GM21786 (cell line): ENCODE measurements at regions not wholly inside any gene's neighbourhood (a gene's known extent, or its start where the extent isn't known, plus 50 kb on each side); places are given as distances from the start of the nearest gene placed in this dataset.

Experiments
- ATAC-seq: cut with Tn5 transposase; IDR thresholded peaks from one replicate; pipeline ENCODE4 v1.9.1; 2021; ENCODE audit not compliant: unreplicated experiment

DNA sequence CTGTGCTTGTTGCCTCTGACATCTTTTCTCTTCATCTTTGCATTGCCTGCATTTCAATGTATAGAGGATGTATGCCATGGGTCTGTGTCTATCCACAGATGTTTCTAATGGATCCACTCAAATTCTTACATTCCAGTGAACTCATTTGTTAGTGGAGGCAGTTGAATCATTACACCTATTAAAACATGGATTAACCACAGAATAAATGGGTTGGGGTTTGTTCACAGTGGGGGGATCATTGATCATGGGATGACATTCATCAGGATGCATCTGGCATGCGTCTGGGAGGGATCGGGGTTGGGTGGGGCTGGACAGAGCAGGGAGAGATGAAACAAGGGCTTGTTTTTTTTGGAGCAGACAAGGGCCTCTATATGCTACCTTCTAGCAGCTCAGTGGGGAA is 182.5 kb downstream of the RHOU start:
- no peak for ATAC-seq

DNA sequence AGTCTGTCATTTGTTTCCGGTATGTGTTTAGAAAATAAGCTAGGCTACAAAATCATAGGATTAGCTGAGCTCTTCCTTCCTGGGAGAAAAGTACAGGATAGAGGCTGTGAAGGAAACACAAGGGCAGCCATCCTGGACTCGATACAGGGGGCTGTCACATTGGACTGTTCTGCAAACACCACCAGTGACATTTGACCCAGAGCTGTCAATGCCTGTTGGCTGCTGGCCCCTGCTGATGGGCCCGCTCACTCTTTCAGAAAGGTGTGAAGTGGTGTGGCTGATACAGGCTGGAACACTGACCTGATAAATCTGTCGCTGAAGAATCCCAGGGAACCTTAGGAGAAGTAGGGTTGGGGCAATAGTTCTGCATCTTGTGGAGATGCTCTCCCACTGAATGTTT is 183.1 kb downstream of the RHOU start:
- no peak for ATAC-seq

DNA sequence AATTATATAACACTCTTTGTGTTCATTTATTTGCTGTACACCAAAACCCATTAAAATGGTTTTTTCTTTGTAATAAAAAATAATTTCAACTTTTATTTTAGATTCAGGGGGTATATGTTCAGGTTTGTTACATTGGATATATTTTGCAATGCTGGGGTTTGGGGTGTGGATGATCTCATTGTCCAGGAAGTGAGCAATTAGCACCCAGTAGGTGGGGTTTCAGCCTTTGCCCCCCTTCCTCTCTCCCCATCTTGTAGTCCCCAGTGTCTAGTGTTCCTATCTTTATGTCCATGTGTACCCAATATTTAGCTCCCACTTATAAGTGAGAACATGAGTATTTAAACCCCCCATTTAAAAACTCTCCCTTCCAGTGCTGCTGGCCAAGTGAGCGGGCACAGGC is 184.6 kb downstream of the RHOU start:
- ATAC-seq = no peak

DNA sequence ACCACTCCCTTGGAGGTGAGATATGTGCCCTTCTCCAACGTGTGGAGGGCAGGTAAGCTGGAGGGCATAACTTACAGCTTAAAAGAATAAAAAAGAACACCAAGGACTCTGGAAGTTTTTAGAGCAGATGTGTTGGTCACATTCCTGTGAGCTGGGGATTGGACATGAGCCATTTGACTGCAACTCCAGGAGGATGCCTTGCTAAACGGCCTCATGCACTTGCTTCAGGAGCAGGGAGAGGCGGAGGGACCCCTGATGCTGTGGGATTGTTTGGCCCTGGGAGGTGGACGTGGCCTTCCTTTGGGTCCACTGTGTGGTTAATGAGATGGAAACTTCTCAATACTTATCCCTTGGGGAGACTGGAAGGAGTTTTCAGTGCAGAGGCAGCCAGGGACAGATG is 185.6 kb downstream of the RHOU start:
- no peak for ATAC-seq

DNA sequence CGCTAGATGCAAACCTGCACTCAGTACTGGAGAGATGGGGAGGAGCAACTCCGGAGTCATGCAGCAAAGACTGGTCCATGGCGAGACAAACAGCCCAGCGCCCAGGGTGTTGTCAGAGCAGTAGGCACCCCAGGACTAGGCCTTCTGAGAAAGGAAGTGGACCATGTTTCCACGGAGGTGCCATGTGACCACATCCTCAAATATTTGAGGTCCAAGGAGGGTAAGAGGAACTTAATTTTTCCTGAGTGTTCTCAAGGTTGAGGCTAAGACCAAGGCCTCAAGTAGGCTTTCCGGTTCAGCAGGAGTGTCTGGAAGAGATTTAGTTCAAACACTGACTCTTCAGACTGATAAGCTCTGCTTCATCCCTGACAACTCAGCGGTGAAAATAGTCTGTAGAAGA is 186.2 kb downstream of the RHOU start:
- no peak for ATAC-seq

DNA sequence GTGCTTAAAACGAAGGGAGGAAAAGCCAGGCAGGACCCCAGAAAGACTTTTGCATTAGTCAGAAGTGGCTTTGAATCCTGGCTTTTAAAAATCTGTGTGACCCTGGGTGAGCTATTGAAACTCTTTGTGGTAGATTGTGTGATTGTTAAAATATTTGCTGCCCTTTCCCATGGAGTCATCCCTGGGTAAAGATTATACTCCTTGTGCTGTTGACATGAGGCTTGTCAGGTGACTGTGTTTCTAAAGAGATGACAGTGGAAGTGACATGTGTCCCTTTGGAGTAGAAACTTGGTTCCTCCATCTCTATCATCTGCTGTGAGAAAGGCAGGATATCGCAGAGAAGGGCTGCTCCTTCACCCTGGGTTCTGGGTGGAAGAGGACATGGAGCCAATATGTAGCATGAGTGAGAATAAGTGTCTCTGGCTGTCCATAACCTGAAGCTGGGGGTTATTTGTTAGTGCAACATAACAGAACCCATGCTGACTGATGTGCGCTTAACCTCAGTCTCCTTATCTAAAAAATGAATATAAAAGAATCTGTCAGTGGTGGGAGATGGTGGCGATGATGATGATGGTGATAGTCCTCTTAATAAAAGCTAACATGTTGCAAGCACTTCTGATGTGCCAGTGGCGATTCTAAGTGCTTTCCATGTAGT is 187.6 kb downstream of the RHOU start:
- no peak for ATAC-seq

DNA sequence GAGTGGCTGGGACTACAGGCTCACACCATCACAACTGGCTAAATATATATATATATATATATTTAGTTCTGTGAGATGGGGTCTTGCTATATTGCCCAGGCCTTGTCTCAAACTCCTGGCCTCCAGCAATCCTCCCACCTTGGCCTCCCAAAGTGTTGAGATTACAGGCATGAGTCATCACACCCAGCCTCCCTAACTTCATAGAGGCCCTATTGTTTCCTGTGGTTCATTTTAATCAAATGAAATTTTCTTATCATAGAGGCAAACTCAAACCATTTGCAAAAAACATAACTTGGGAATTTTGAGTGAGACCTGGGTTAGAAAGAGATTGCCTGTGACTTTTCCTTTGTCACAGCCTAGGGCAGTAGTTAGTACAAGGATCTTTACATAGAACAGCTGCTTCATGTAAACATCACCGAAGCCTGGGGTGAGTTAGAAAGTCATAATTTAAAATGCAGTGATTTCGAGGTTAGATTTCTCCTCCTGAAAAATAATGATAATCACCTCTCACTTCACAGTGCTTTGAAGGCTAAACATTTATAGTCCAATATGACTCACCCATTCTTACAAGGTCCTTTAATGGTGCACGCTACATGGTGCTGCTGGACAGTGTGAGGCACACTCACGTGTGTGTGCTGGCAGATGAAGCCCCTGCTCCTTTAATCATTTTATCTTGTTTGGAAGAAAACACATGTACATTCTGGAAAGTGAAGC is 188.9 kb downstream of the RHOU start:
- ATAC-seq = no peak

DNA sequence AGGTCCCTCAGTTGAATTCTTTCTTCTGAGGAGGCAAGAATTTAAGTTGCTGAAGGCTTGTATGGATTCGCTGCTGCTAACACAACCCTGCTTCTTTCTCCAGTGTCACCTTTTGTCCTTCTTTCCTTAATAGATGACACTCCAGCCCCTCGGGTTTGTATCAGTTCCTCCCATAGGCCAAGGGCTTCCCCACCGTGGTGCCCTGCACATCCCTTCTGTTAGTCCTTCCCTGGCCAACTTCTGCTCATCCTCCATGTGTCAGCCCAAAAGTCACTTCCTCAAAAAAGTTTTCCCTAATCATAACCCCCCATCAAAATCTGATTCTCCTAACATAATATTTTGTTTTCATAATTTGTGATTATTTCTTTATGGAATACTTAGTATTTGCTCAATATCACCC is 190.4 kb downstream of the RHOU start:
- ATAC-seq = no peak

DNA sequence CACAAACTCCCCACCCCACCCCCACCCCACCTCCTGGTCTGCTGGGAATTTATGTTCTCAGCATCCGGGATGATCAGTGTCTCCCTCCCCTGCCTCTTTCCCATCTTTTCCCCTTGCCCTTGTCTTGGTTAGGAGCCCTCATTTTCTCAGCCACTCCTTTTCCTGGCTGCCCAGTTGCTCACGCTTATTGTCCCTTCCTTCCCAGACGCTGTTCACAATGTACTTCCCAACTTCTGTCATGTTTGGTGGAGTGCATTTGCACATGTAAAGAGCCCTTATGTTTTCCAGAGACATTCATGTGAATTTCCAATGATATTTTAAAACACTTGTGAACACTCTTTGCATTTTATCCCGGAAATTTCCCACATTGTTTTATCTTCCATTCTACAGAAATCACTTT is 192.1 kb downstream of the RHOU start:
- no peak for ATAC-seq

DNA sequence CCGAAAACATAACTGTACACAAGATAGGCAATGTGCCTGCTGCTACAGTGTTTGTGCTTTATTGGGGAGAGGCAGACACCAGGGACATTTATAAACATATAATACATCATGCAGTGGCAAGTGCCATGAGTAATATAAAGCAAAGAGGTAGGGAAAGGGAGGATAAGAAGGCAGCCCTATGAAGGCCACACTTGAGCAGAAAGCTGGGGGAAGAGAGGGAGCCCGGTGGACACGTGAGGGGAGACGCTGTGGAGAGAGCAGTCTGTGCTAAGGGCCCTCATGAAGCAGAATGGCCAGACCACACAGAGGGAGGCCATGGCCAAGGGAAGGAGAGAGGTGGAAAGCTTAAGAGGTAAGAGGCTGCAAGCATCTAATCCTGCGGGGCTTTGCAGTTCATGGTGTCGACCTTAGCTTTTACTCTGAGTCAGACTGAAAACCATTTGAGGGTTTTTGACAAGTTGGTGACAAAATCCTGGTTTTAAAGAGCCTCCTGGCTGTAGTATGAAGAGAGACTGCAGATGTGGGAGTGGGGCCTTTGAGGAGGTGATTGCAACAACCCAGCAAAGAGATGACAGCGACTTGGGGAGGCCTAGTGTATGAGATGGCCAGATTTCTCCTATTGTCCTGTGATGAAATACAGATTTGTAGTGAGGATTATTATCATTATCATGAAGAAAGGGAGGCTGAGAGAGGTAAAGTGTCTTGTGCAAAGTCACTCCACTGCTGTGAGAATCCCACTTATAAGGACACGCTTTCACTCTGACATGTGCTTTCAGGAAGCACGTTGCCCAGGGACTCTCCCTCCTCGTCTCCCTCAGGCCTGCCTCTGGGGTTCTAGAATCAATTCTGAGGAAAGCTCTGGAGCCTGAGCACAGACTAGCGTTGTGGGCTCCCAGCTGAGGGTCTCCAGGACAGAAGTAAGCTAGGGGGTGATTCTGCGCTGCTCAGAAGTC is 192.9 kb downstream of the RHOU start:
- peak; percentile 66 for ATAC-seq

DNA sequence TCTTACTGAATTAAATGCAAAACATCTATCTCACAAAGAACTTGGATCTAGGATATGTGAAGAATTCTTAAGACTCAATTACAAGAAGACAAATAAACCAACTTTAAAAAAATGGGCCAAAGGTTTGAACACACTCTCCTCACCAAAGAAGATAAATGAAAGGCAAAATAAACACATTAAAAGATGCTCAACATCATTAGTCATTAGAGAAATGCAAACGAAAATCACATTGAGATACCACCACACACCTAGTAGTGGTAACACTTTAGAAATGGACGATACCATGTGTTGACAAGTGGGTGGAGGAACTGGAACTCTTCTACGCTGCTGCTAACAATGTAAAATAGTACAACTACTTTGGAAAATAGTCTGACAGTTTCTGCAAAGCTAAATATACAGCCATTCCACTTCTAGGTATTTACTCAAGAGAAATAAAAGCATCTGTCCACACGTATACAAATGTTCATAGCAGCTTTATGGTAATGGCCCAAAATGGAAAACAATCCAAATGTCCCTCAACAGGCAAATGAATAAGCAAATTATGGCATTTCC is 194.3 kb downstream of the RHOU start:
- no peak for ATAC-seq

DNA sequence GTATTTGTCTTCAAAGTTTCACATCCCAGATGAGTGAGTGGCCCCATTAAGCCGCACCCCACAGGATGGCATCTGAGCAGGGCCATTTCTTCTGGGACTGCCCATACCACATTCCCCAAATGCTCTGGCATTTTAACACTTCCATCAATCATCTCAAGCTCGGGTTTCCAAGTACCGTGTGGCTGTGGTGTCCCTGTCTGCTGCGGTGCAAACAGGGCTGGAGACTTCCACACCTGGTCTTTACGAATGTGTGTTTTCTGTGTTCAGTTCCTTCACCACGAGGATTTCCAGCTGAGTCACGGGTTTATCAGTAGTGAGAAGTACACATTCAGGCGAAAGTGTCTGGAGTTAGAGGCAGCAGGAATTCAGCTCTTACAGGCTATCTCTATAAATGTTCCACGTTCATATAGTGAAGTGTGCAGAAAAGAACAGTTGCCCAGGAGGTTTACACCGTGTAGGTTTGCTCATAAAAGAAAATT is 195.2 kb downstream of the RHOU start:
- ATAC-seq = no peak

DNA sequence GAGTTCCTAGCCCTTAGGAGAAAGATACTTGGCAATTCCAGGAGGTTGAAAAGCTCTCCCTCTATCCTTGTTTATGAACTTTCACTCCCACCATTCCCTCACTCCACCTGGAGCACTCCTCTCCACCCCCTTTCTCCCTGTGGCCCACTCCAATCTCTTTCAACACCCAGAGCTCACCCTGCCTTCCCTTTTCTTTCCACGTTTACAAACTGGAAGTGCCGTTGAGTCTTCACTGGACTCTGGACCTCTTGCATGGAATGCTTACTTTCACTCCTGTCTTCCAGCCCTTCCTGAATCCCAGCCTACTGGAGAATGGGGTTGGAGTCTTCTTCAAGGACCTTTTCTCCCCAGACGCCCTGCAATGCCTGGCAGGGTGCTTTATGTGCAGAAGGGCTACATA is 198.5 kb downstream of the RHOU start:
- ATAC-seq = no peak

DNA sequence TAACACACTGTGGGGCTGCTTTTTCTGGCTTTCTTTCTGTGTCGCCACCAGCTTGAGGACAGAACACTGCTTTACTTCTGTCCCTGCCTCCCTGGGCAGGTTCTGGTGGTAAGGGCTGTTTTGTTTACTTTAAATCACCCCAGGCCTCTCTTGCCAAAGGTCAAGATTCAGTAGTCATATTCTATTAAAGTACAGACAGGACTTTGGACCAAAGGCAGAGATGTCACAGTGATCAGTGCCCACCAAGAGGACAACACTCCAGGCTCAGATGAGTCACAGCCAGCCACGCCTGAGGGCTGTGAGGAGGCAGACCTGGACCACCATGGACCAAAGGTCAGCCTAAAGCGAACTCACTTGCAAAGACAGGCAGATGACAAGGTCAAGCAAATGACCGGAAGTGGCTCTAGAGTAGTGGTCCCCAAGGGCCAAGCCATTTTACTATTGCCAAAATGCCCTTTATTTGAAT is 200.0 kb downstream of the RHOU start:
- no peak for ATAC-seq

DNA sequence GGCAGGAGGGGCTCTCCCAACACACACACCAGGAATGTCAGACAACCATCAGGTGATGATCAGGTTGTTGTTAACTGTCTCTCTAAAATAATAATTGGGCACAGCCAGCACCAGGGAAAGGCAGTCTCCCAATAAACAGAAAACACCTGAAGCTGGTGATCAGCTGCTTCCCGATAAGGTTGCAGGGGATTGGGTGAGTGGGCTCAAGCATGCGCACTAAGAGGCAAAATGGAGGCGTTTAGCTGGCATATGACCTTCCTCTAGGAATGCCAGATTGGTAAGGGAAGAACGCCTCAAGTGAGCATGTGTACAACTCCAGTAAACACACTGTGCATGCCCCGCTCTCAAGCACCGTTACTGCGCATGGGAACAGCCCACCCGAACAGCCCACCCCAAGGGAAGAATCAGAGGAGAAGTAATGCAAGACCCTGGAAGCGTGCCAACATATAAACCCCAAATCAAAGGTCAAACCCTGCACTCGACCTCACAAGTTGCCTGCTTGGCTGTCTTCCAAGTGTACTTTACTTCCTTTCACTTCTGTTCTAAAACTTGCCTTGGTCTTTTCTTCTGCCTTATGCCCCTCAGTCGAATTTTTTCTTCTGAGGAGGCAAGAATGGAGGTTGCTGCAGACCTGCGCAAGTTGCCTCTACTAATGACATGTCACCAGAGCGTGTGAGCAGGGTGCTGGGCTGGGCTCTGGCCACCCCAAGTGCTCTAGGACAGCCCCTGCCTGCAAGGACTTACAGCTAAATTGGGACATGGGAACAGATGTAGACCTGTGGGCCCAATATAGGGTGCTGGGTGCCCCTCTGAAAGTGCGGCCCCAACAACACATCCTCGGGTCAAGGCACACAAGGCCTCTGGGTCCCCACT is 200.8 kb downstream of the RHOU start:
- no peak for ATAC-seq

DNA sequence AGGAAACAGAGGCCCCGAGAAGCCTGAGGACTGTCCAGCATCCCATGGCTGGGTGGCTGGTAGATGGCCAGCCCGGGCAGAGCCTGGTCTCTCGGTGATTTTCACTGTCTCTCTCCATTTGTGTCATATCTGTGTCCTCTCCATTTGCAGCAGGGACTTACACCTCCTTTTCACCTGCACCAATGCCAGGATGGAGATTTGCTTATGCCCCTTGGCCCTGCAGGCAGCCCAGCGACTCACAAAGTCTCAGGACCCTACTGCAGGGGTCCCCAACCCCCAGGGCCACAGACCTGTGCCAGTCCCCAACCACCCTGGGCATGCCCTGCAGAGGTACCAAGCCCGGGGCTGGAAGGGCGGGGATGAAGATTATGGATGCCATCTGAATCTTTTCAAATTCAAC is 201.6 kb downstream of the RHOU start:
- ATAC-seq = no peak

DNA sequence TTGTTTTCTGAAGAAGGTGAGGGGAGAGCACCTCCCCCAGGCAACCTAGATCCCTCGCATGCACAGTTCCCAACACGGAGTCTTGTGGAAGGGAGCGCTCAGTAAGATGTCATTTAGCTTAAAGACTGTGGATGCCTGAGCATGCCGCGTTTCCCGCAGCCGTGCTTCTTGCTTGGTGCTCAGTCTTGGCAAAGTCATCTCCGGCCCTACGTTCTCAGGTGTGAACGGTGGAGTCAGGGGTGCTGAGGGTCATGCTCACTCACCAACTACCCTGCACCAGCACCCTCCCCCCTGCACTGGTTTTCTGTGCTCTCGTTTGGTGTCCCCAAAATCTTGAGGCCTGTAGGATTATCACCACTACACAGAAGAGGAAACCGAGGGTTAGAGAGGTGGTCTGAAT is 202.1 kb downstream of the RHOU start:
- no peak for ATAC-seq

DNA sequence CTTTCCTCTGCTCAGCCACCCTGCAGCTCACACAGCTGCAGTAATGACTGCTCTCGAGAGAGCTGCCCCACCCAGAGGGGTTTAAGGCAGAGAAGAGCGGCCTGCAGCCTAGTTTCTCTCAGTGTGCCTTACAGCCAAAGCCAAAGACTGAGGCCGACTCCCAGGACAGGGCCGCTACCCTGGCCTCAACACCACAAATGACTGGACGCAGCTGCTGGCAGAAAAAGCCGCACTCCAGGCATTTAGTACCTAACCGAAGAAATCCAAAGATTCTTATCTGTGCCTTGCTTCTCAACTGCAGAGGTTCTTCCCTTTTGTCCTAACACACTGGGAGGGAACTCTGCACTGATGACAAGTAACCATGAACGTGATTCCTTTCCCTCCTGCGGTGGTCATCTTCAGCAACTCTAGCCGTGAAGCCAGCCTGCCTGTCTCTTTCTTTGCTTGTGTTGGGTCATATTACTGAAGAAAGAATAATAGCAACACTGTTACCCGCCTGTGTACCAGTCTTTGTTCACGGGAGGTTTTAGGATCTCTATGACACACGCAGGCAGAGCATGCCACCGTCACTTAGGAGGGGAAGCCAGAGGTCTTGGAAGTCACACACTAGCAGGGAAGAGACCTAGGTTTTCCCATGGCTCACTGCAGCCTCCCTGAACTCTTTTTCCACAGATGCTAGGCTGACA is 202.7 kb downstream of the RHOU start:
- no peak for ATAC-seq

DNA sequence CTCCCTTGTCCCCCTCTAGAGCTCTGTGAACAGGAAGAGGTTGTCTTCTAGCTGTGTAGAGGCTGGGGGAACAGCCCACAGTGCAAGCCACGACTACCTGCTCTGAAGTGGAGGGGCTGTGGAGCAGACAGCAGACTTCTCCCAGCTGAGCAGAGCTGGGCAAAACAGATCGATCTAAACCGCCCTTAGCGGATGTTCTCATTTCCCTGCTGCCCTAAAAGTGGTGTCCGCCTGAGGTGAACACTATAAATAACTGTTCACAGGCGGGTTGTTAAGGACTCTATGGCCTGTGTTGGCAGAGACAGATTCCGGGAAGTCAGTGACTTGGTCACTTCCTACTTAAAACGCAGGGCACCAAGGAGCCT is 203.2 kb downstream of the RHOU start:
- no peak for ATAC-seq
